GM19468 (cell line): ENCODE measurements at regions not wholly inside any gene's neighbourhood (a gene's known extent, or its start where the extent isn't known, plus 50 kb on each side); places are given as distances from the start of the nearest gene placed in this dataset.

Experiments
- ATAC-seq: cut with Tn5 transposase; IDR thresholded peaks from one replicate; pipeline ENCODE4 v1.9.1; 2021; ENCODE audit warnings: mild to moderate bottlenecking, moderate library complexity, moderate number of reproducible peaks; ENCODE audit not compliant: unreplicated experiment; ENCODE audit errors: extremely low read depth

DNA sequence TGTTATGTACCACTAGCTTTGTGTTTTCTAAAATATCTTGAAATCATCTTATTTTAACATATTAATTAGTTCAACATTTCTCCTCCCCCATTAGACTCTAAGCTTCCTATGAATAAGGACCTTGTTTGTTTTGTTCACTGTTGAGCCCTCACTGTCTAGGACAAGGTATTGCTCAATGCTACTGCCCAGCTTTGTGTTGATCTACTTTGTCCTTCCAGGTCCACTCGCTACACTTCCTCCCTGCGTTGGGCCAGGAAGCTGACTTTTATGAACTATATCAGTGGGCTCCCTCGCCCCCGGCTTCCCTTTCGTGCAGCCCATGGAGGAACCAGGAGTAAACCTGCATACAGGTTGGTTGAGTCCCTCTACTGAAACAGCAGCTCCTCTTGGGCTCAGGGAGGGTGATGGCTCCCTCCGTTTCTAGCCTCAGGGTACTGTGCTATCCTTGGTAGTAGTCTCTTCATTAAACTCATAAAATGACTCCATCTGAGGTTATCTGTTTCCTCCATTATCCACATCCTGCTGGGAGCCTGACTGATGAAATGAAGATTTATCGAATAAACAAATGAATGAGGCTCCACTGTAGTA, 272.5 kb downstream of the CLIC5 start:
- no peak for ATAC-seq

DNA sequence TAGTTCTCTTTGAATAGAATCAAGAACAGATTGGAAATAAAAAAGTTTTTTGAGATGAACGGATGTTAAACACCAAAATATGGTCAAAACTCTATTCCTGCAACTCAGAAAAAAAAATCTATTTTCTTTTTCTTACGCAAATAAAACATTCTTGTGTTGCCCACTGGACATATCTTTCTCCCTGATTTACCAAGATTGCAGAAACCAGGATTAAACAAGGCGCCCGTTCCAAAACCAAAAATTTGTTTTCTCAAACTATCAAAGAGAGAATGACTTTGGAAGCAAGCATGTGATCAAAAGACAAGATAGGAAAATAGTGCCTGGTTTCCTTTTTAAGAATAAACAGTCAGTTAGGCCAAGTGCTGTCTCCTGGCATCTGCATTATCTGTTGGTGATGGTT, 273.1 kb downstream of the CLIC5 start:
- no peak for ATAC-seq

DNA sequence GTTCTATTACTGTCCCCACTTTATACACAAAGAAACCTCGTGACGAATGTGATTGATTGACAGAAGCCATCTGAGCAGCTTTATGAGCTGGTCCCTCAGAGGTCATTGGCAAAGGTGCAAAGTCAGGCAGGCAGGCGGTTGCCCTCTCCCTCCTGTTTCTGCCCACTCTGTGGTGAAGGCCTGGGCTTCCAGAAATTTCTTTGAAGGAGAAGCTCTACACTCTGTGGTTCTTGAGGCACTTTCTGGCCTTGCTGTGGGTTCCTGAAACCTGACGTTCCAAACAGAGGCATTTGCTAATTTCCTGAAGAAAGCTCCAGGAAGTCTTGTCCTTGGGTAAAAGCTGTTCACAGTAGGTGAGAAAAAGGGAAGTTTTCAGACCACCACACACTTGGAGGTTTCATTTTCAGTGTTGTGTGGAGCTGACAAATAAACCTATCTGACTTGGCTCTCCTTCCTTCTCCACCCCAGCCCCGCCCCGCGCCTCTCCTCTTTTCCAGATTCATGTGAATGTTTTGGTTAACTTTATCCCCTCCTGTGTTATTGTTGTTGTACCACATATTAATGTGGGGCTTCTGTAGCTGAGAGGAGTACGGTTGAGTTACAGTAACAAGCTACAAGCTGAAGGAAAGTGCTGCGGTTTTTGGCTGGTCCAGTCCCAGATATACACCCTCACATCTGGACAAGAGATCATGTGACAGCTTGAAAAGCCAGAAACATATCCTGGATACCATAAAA, 274.1 kb downstream of the CLIC5 start:
- no peak for ATAC-seq

GRCh38 chr6:45739058-45739457, 276.6 kb downstream of the CLIC5 start:
- ATAC-seq, result no peak

DNA sequence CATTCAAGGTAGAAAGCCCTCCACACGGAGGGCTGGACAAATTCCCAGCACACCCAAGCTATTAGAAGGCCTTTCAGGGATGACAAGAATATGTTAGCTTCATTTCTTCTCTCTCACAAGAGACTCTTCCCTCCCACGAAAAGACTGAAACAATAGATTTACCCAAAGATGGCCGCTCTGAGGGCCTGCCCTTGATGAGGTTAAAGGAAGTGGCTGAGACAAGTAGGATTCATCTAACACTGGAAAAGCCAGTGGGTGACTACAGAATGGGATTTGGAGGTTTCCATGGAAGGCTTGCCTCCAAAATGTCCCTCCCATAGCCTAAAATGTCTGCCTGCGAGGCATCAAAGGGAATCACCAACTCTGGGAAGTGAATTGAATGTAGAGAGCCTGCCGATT, 277.6 kb downstream of the CLIC5 start:
- ATAC-seq, result no peak

DNA sequence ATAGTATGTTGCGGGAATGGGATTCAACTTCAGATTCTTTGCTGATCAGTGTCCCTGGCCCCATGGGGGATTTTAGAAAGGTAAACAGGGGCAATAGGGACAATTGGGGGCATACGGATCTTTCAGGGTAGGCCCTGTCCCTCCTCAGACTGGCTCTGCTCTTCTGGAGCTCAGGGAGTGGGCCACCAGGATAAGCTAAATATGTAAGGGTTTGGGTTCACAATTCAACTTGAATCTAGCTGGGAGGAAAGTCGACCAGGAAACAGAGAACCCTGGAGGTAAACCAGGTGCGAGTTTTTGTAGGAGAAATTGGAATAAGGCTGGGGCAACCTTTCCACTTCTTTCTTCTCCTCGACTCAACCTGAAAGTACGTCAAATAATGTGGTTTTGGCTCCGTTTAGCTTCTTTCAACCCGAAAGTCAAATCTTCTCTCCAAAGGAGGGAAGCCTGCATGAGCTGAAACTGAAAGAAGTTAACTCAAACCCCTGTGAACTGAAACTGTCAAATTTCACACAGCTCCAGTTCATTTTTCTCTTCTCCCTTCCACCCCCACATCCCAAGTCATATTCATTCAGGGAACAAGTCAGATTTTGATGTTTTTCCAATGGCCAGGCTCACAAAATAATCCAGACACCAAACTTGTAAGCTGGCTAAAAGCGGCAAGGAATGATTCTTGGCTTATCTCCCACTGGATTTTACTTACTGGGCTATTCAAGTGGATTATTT, 278.2 kb downstream of the CLIC5 start:
- peak; percentile 73 for ATAC-seq

GRCh38 chr6:45736134-45736533, 279.5 kb downstream of the CLIC5 start:
- ATAC-seq, result no peak

GRCh38 chr6:45732731-45733130, 282.9 kb downstream of the CLIC5 start:
- ATAC-seq, result no peak

- no peak for ATAC-seq
Measured at GRCh38 chr6:45730232-45730631, 285.4 kb downstream of the CLIC5 start.

DNA sequence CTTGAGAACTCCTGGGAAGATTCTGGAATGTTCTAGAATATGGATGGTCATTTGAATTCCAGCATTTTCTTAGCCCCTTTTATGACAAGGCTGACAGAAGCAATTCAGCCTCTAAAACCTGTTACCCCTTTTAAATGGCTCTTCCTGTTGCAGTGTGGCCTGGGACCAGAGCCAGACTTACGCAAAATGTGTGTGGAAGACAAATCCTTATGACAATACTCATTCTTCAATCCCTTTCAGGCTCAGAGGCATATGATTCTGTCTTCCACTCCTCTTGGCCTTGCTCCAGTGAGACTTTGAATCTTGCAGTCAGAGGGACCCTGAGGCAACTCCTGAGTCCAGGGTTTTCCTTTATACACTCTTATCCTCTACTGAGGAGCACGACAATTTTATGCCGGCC, 287.0 kb downstream of the CLIC5 start:
- ATAC-seq, result no peak

- no peak for ATAC-seq
Measured at GRCh38 chr6:45727819-45728449, 287.7 kb downstream of the CLIC5 start.

DNA sequence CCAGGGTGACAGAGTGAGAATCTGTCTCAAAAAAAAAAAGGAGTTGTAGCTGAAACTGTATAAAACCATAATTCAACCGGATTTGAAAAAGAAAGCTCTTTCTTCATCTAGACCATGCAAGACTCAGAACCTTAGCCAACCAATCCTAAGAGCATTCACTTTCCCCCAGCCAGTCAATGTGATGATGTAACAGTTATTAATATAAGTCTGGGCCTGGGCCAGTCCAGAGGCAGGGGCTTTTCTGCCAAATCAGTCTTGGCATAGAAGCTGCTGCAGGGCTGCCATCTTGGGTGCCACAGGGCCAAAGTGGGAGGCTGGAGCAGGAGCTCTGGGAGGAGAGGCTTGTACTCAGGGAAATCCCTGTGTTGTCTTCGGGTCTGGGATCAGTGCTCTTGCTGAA, 288.4 kb downstream of the CLIC5 start:
- ATAC-seq, result no peak

- no peak for ATAC-seq
Measured at GRCh38 chr6:45726444-45726843, 289.2 kb downstream of the CLIC5 start.

DNA sequence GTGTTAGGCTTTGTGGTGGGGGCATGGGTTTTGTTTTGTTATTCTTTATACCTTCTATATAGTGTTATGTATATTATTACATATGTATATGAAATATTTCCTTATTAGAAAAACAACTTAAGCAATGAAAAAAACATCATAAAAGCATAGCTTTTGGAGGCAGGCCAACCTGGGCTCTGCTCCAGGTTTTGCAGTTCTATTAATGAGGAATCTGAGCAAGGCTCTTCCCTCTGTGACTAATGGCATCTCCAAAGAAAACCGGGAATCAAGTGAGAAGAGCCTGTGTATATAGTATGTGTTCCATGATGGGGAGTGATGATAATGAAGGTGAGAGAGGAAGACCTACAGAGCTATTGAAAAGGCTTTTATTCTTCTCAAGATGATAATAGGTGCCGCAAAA, 291.1 kb downstream of the CLIC5 start:
- ATAC-seq, result no peak

DNA sequence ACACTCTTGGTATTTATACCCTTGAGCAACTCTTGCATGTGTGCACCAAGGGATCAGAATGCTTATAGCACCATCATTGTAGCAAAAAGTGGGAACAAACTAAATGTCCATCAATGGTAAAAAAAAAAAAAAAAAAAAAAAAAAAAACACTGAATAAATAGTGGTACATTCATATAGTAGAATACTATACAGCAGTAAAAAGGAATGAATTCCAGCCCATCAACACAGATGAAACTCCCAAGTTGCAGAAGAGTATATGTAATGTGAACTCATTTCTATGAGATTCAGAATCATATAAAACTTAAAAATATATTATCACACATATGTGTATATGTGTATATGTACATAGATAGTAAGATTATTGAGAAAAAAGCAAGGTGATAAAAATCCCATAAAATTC, 291.6 kb downstream of the CLIC5 start:
- no peak for ATAC-seq

- ATAC-seq, result no peak
Measured at GRCh38 chr6:45722876-45723275, 292.8 kb downstream of the CLIC5 start.

DNA sequence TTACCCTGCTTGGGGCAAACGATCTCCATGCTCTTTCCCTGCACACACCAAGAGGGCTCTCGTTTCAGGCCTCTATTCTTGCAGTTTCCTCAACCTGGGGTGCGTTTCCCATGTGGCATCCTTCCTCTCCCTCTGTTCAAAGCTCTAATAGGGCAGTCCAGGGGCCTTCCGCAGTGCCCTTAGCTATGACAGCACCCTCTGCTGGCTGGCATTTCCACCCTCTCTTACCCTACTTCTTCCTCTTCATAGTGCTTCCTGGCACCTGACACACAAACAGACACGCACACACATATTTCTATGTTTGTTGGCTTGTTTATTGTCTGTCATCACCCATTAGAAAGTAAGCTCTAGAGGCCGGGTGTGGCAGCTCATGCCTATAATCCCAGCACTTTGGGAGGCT, 294.0 kb downstream of the CLIC5 start:
- no peak for ATAC-seq

DNA sequence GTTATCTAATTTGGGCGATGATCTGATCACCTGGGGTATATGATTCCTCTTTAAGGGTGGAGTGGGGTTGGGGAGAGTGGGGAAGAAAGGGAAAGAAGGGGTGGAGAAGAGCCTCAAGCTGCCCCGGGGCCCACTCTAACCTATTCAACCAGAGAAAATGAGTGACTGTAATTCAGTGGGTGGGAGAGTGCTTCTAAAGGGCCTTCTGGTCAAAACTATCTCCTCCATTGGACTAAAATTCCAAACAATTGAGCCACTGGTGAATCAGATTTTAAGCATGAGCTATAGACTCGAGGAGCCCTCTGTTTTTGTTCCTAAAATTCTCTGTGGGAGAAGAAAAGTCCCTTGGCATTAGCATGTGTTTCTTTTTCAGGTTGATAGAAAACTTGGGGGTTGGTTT, 296.8 kb downstream of the CLIC5 start:
- no peak for ATAC-seq

DNA sequence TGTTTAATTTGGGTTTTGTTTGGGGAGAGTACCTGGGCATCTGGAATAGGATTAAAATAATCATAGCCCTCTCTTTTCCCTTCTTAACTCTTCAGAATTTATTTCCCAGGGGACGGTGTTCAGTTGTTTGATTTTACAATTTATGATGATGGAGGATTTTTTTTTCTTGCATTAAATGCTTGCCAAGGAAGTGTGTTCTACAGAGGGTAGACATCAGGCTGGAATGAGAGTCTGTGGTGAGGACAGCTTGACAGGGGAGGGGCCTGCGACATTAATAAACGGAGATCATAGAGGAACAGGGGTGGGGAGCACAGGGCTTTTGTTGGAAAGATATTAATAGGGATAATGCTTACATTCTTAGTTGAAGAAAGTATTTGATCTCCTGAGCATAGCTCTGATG, 297.5 kb downstream of the CLIC5 start:
- ATAC-seq, result no peak

DNA sequence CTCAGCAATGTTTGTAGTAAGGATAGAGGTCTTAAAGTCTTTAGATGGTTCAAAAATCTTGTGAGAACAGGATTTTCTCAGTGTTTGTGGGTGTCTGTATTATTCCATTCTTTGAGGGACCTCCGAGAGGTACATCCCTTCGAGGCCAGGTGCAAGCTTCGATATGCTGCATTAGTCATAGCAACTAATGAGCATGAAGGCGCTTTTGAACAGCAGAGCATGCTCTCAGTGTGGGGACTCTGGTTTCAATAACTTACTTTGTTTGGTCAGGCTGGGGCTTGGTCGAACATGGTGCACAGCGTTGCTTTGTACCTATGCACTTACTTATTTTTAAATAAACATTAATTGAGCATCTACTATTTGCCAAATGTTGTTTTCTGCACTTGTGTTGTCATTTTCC, 297.9 kb downstream of the CLIC5 start:
- ATAC-seq, result no peak

DNA sequence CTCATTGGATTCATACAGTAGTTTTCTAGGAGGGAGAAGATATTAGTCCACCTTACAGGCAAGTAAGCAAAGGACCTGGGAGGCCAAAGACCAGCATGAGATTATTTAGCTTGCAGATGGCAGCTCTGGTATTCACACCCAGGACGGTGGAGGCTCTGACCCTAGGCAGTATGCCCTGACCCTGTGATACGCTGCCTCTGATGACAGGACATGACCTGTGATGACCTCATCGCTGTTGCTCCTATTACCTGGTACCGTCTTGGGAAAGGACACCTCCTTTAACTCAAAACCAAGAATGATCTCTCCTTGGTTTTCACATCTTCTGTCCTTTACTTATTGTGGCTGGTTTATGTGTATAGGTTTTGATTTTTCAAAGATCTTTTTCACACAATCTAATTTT, 298.6 kb downstream of the CLIC5 start:
- ATAC-seq, result no peak
